ENCODE measurements at regions not wholly inside any gene's neighbourhood (a gene's known extent, or its start where the extent isn't known, plus 50 kb on each side); places are given as distances from the start of the nearest gene placed in this dataset.

DNA sequence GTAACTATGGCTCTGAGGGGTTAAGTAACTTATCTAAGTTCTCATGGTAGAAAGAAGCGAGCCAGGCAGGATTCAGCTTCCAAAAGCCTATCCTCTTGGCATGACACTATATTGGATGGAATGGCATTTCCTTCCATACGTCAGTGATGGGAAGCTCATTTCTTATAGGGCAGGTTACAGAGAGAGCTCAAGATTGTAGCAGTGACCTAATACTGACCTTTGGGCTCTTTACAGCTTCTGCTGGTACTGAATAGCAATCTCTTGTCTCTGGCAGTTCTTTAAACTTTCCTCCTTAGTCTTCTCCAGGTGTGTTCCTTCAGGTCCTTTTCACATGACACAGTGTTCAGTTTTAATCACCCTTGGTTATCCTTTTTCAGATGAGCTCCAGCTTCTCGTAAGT lies 133.0 kb downstream of the HRH4 start:
- no peaks in the 10 kb centered on the region for H3K27me3 ChIP-seq
- no peaks in the 10 kb centered on the region for H3K36me3 ChIP-seq (ENCODE audit: low read depth, missing control alignments)
- H3K4me3 ChIP-seq: no peak overlapping the region
- H3K27ac ChIP-seq: no peak overlapping the region
- no peaks in the 10 kb centered on the region for H3K9me3 ChIP-seq
- 68 to 76% methylated on average over 3 of the region's 3 CpGs for WGBS, 2 donors
- intact Hi-C loops (cut with DNase I; ENCODE audit: low total_unique reads): loop anchor here (10.0 kb wide), 1 partner anchor 131 kb away; no protein-coding TSS in a partner anchor
- TF ChIP-seq, protein P1, sequence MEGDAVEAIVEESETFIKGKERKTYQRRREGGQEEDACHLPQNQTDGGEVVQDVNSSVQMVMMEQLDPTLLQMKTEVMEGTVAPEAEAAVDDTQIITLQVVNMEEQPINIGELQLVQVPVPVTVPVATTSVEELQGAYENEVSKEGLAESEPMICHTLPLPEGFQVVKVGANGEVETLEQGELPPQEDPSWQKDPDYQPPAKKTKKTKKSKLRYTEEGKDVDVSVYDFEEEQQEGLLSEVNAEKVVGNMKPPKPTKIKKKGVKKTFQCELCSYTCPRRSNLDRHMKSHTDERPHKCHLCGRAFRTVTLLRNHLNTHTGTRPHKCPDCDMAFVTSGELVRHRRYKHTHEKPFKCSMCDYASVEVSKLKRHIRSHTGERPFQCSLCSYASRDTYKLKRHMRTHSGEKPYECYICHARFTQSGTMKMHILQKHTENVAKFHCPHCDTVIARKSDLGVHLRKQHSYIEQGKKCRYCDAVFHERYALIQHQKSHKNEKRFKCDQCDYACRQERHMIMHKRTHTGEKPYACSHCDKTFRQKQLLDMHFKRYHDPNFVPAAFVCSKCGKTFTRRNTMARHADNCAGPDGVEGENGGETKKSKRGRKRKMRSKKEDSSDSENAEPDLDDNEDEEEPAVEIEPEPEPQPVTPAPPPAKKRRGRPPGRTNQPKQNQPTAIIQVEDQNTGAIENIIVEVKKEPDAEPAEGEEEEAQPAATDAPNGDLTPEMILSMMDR (IDR thresholded peaks at IDR 0.05): no peak
- no peak for TF ChIP-seq POLR2A (IDR thresholded peaks at IDR 0.05)
- H3K4me1 ChIP-seq: no peaks in the 10 kb centered on the region
- DNase-seq: no peak

DNA sequence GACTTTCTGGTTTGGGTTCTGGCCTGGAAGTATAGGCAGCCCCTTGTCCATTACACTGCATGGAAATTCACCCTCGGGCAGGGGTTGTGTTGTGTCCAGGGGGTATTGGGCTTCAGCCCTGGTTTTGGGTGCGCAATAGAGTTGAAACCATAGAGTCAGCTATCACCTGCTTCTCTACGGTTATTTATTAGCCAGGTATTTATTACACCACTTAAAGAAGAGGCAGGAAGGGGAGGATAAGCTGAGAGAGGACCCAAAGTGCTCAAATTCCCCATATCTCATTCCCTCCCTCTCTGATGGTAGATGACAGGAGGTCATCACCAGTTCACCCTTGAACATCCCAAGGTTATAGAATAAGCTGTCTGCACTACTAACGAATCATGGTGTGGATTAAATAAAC lies 133.4 kb downstream of the HRH4 start:
- WGBS, 2 donors: 70 to 71% methylated on average over 2 to 4 of the region's 4 CpGs
- intact Hi-C loops (cut with DNase I; ENCODE audit: low total_unique reads): loop anchor here (10.0 kb wide), 1 partner anchor 131 kb away; no protein-coding TSS in a partner anchor

DNA sequence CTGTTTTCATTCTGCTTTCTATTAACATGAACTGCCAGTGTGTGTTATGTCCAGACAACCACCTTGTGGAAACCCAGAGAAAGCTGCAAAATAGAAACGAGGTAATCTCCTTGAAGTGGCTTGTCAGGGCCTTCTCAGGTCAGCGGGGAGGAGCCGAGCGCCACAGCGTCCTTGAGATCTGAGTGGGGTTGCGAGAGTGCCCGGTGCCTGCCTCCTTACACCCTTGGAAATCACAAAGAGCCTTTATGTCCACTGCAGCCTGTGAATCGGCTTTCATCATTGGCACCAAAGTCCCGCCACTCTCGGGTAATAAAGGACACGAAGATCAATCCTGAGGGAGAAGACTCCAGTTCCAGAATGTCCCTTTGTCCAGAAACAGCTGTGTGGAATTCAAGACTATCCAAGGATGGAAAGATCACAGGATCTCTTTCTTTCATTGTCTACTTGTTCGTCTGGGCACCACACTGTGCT lies 135.2 kb downstream of the HRH4 start:
- no peaks in the 10 kb centered on the region for H3K27me3 ChIP-seq
- no peak overlapping the region for H3K4me3 ChIP-seq
- intact Hi-C loops (cut with DNase I; ENCODE audit: low total_unique reads): loop anchor here (10.0 kb wide), 1 partner anchor 129 kb away; no protein-coding TSS in a partner anchor
- TF ChIP-seq POLR2A (IDR thresholded peaks at IDR 0.05): no peak
- TF ChIP-seq, protein P1 (IDR thresholded peaks at IDR 0.05): no peak
- 63 to 65% methylated on average over 8 to 12 of the region's 12 CpGs for WGBS, 2 donors
- DNase-seq: peak; percentile 78
- no peaks in the 10 kb centered on the region for H3K9me3 ChIP-seq
- peak overlapping the region in 1 of 2 donors; percentile 7 for H3K27ac ChIP-seq
- no peaks in the 10 kb centered on the region for H3K36me3 ChIP-seq (ENCODE audit: low read depth, missing control alignments)
- no peaks in the 10 kb centered on the region for H3K4me1 ChIP-seq

More for the DNA sequence above, 133.4 kb downstream of the HRH4 start:
- TF ChIP-seq, protein P1 (IDR thresholded peaks at IDR 0.05): no peak
- TF ChIP-seq POLR2A (IDR thresholded peaks at IDR 0.05): no peak
- no peak overlapping the region for H3K27ac ChIP-seq
- H3K9me3 ChIP-seq: no peaks in the 10 kb centered on the region
- no peaks in the 10 kb centered on the region for H3K27me3 ChIP-seq
- H3K36me3 ChIP-seq (ENCODE audit: low read depth, missing control alignments): no peaks in the 10 kb centered on the region
- no peak overlapping the region for H3K4me3 ChIP-seq
- H3K4me1 ChIP-seq: no peaks in the 10 kb centered on the region
- no peak for DNase-seq

DNA sequence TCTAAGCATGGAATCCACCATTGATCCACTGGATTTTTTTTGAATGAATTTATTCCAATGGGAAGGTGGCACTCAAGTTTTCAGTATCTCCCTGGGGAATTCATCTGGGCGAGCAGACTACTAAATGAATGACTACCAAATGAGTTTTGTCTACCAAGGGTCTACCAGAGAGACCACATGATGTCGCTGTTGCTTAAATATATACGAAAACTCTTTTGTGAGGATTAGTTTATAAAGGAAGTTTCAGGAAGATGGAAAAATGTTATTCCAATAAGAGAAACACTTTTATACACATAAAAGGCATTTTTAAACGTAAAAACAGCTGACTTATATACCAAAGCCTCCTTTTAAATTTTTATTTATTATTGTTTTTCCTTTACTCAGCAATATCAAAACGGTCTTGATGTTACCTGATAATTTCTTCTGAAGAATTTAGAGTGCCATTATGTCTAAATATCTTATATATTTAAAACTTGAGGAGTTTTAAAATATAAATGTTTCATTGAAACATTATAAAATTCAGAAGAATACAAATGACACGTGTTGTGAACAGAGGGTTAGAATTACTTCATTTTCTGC lies 139.7 kb downstream of the HRH4 start:
- Histone ChIP-seq H3K36me3 (ENCODE audit: low read depth, missing control alignments) (no peaks in the 10 kb centered on the region), H3K27ac (no peak overlapping the region), H3K4me3 (no peak overlapping the region), H3K9me3 (no peaks in the 10 kb centered on the region), H3K27me3 (no peaks in the 10 kb centered on the region), H3K4me1 (no peaks in the 10 kb centered on the region)
- WGBS, 2 donors: 36 to 47% methylated on average over 6 of the region's 6 CpGs
- DNase-seq: peak; percentile 48
- TF ChIP-seq, protein P1 (IDR thresholded peaks at IDR 0.05): peak; percentile 42 to 61 (median 50)
- TF ChIP-seq POLR2A (IDR thresholded peaks at IDR 0.05): no peak
- intact Hi-C loops (cut with DNase I; ENCODE audit: low total_unique reads): no loop called here

DNA sequence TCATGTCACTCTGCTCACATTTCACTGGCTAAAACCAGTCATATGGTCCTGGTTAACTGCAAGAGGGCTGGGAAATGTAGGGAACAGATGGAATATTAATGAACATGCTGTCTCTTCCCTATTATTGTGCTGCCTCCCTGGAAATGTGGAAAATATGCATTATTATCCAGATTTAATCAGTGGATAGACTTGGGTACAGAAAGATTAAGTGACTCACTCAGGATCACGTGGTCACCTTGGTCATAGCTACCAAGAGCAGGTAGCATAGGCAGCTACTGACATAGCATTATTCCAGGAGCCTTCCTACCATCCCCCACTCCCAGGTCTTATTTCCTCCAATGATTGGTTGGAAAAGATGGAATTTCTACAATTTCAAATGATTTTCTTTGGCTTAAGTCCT lies 141.1 kb downstream of the HRH4 start:
- TF ChIP-seq POLR2A (IDR thresholded peaks at IDR 0.05): no peak
- TF ChIP-seq, protein P1 (IDR thresholded peaks at IDR 0.05): no peak
- H3K36me3 ChIP-seq (ENCODE audit: low read depth, missing control alignments): no peaks in the 10 kb centered on the region
- DNase-seq: no peak
- H3K4me1 ChIP-seq: no peaks in the 10 kb centered on the region
- H3K27me3 ChIP-seq: no peaks in the 10 kb centered on the region
- 64 to 94% methylated on average over 1 of the region's 1 CpG for WGBS, 2 donors
- intact Hi-C loops (cut with DNase I; ENCODE audit: low total_unique reads): no loop called here
- H3K4me3 ChIP-seq: no peak overlapping the region
- H3K27ac ChIP-seq: no peak overlapping the region
- H3K9me3 ChIP-seq: no peaks in the 10 kb centered on the region

All from testis (tissue), 2 donors.